ENCODE measurements at regions not wholly inside any gene's neighbourhood (a gene's known extent, or its start where the extent isn't known, plus 50 kb on each side); places are given as distances from the start of the nearest gene placed in this dataset.

DNA sequence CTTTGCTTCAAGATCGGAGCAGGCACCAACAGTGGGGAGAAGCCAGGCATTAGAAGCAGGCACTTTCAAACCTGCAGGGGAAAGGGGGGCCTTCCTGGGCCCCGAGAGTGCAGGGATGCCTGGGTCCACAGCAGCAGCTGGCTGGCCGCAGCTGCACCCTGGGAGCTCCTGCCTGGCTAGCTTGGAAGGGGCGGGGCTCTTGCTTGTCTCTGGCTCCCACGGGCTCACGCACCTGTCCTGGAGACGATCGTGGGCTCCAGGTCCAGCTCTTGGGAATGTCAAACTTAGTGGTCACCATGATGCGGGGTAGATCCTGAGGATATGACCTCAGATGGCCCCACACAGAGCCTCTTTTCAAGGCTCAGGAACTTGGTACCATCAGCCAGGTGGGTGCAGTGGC, 1673.2 kb downstream of the LRRC4C start:
- no peaks in the 10 kb centered on the region for H3K36me3 Mint-ChIP-seq (ENCODE audit: unreplicated experiment)
- H3K9me3 Mint-ChIP-seq (ENCODE audit: unreplicated experiment), result peaks cover 7% of the 10 kb centered on the region
- no peak overlapping the region for H3K4me3 Mint-ChIP-seq (ENCODE audit: unreplicated experiment)
- H3K27ac Mint-ChIP-seq (ENCODE audit: unreplicated experiment), result no peak overlapping the region
- peaks cover 2% of the 10 kb centered on the region for H3K4me1 Mint-ChIP-seq (ENCODE audit: low read depth, unreplicated experiment)
- H3K27me3 Mint-ChIP-seq (ENCODE audit: unreplicated experiment), result no peaks in the 10 kb centered on the region
- no peak for DNase-seq
- no peak for TF ChIP-seq CTCF (IDR thresholded peaks at IDR 0.05; ENCODE audit: partially characterized antibody, unreplicated experiment)

DNA sequence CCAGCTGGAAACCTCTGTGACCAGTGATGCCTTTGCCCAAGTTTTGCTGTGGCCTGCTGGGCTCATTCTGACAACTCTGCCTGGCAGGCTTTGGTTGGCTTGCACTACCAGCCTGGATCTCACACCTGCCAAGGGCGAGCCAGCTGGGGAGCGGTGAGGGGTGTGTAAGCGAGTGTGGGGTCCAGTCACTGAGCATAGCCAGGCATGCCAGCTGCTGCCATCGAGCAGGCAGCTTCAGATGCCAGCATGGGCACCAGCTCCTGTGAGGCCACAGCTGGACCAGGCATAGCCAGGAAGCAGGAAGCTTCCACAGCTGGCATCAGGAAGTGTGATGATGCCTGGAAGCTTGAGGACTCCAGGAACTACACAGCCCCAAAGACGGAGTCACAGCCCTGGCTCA, 1674.6 kb downstream of the LRRC4C start:
- no peaks in the 10 kb centered on the region for H3K27me3 Mint-ChIP-seq (ENCODE audit: unreplicated experiment)
- no peak for DNase-seq
- peaks cover 7% of the 10 kb centered on the region for H3K9me3 Mint-ChIP-seq (ENCODE audit: unreplicated experiment)
- H3K27ac Mint-ChIP-seq (ENCODE audit: unreplicated experiment), result no peak overlapping the region
- H3K4me3 Mint-ChIP-seq (ENCODE audit: unreplicated experiment), result no peak overlapping the region
- H3K36me3 Mint-ChIP-seq (ENCODE audit: unreplicated experiment), result no peaks in the 10 kb centered on the region
- TF ChIP-seq CTCF (IDR thresholded peaks at IDR 0.05; ENCODE audit: partially characterized antibody, unreplicated experiment), result no peak
- no peaks in the 10 kb centered on the region for H3K4me1 Mint-ChIP-seq (ENCODE audit: low read depth, unreplicated experiment)

DNA sequence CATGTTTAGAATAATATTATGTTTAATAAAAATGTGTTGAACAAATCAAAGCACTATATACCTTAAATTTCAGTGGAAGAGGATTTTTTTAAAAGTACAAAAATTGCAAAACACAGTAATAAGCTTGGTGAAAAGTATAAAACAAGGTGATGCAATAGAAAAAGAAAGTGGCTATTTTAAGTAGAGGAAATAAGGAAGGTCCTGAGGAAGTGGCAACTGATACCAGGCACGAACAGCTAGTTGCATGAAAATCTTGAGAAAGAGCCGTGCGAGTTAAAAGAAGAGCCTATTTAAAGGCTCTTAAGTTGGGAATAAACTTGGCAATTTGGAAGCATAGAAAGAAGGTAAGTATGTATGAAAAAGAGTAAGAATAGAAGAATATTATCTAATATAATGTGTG, 1679.3 kb downstream of the LRRC4C start:
- no peak for TF ChIP-seq CTCF (IDR thresholded peaks at IDR 0.05; ENCODE audit: partially characterized antibody, unreplicated experiment)
- no peaks in the 10 kb centered on the region for H3K27me3 Mint-ChIP-seq (ENCODE audit: unreplicated experiment)
- H3K36me3 Mint-ChIP-seq (ENCODE audit: unreplicated experiment), result no peaks in the 10 kb centered on the region
- no peaks in the 10 kb centered on the region for H3K4me1 Mint-ChIP-seq (ENCODE audit: low read depth, unreplicated experiment)
- no peak overlapping the region for H3K4me3 Mint-ChIP-seq (ENCODE audit: unreplicated experiment)
- peaks cover 5% of the 10 kb centered on the region for H3K9me3 Mint-ChIP-seq (ENCODE audit: unreplicated experiment)
- no peak overlapping the region for H3K27ac Mint-ChIP-seq (ENCODE audit: unreplicated experiment)
- no peak for DNase-seq

- no peaks in the 10 kb centered on the region for H3K9me3 Mint-ChIP-seq (ENCODE audit: unreplicated experiment)
- H3K4me3 Mint-ChIP-seq (ENCODE audit: unreplicated experiment), result no peak overlapping the region
- no peaks in the 10 kb centered on the region for H3K27me3 Mint-ChIP-seq (ENCODE audit: unreplicated experiment)
- DNase-seq, result no peak
- TF ChIP-seq CTCF (IDR thresholded peaks at IDR 0.05; ENCODE audit: partially characterized antibody, unreplicated experiment), result no peak
- H3K4me1 Mint-ChIP-seq (ENCODE audit: low read depth, unreplicated experiment), result no peaks in the 10 kb centered on the region
- no peaks in the 10 kb centered on the region for H3K36me3 Mint-ChIP-seq (ENCODE audit: unreplicated experiment)
- H3K27ac Mint-ChIP-seq (ENCODE audit: unreplicated experiment), result no peak overlapping the region
These were observed 1682.4 kb downstream of the LRRC4C start for GRCh38 chr11:39777035-39777434.

- no peak for DNase-seq
- no peaks in the 10 kb centered on the region for H3K4me1 Mint-ChIP-seq (ENCODE audit: low read depth, unreplicated experiment)
- H3K27me3 Mint-ChIP-seq (ENCODE audit: unreplicated experiment), result no peaks in the 10 kb centered on the region
- no peaks in the 10 kb centered on the region for H3K36me3 Mint-ChIP-seq (ENCODE audit: unreplicated experiment)
- no peak overlapping the region for H3K27ac Mint-ChIP-seq (ENCODE audit: unreplicated experiment)
- no peak for TF ChIP-seq CTCF (IDR thresholded peaks at IDR 0.05; ENCODE audit: partially characterized antibody, unreplicated experiment)
- H3K9me3 Mint-ChIP-seq (ENCODE audit: unreplicated experiment), result no peaks in the 10 kb centered on the region
- H3K4me3 Mint-ChIP-seq (ENCODE audit: unreplicated experiment), result no peak overlapping the region
These were observed 1686.8 kb downstream of the LRRC4C start for GRCh38 chr11:39772525-39773137.

All from glutamatergic neuron (in vitro differentiated cells).